WERI-Rb-1 (cell line): ENCODE measurements at regions not wholly inside any gene's neighbourhood (a gene's known extent, or its start where the extent isn't known, plus 50 kb on each side); places are given as distances from the start of the nearest gene placed in this dataset.
A peak's percentile ranks its signal among the peaks of the same experiment; 100 is the strongest.

ENCODE experiments used
- DNase-seq: peaks from one replicate; pipeline ENCODE4 v3.0.0-alpha.2; 2020
- H3K27ac ChIP-seq: fragments of 250-450 bp; sonication (Bioruptor Pico); 2 replicates; pipeline ENCODE4 v1.5.1; 2020; ENCODE audit warnings: mild to moderate bottlenecking, moderate library complexity
- H3K27me3 ChIP-seq: fragments of 250-450 bp; sonication (Bioruptor Pico); 2 replicates; pipeline ENCODE4 v1.5.1; 2021; ENCODE audit warnings: mild to moderate bottlenecking, low read depth, moderate library complexity; ENCODE audit not compliant: insufficient read depth, severe bottlenecking
- H3K36me3 ChIP-seq: fragments of 250-450 bp; sonication (Bioruptor Pico); 2 replicates; pipeline ENCODE4 v1.5.1; 2020; ENCODE audit warnings: mild to moderate bottlenecking, moderate library complexity
- H3K4me3 ChIP-seq: 2 replicates; pipeline ENCODE4 v1.5.1; 2011; ENCODE audit warnings: low read depth, mild to moderate bottlenecking, control low read depth, low read length
- H3K9me3 ChIP-seq: fragments of 250-450 bp; sonication (Bioruptor Pico); 2 replicates; pipeline ENCODE4 v1.5.1; 2021; ENCODE audit warnings: mild to moderate bottlenecking, moderate library complexity; ENCODE audit not compliant: severe bottlenecking
- CTCF ChIP-seq: IDR thresholded peaks from 2 replicates; pipeline ENCODE4 v1.5.1; 2011; ENCODE audit warnings: low read depth, mild to moderate bottlenecking, control low read depth, inconsistent platforms, low read length

GRCh38 chr5:116785106-116785505, 210.5 kb upstream of the SEMA6A start:
- Histone ChIP-seq H3K27me3 (no peaks in the 10 kb centered on the region), H3K36me3 (no peaks in the 10 kb centered on the region), H3K27ac (no peak overlapping the region), H3K4me3 (no peak overlapping the region), H3K9me3 (peaks cover 13% of the 10 kb centered on the region)
- no peak for DNase-seq
- TF ChIP-seq CTCF: no peak

- Histone ChIP-seq H3K27me3 (no peaks in the 10 kb centered on the region), H3K36me3 (no peaks in the 10 kb centered on the region), H3K9me3 (peaks cover 6% of the 10 kb centered on the region), H3K27ac (no peak overlapping the region), H3K4me3 (no peak overlapping the region)
- no peak for DNase-seq
- TF ChIP-seq CTCF: no peak
Observed at GRCh38 chr5:116779846-116780245, 205.2 kb upstream of the SEMA6A start.

GRCh38 chr5:116778651-116779280, 204.1 kb upstream of the SEMA6A start:
- Histone ChIP-seq H3K9me3 (peaks cover 6% of the 10 kb centered on the region), H3K4me3 (no peak overlapping the region), H3K36me3 (no peaks in the 10 kb centered on the region), H3K27ac (no peak overlapping the region), H3K27me3 (no peaks in the 10 kb centered on the region)
- TF ChIP-seq CTCF: no peak
- no peak for DNase-seq

- Histone ChIP-seq H3K27me3 (no peaks in the 10 kb centered on the region), H3K4me3 (peak overlapping the region; percentile 4), H3K36me3 (no peaks in the 10 kb centered on the region), H3K9me3 (peaks cover 6% of the 10 kb centered on the region), H3K27ac (no peak overlapping the region)
- peak; percentile 35 for DNase-seq
- no peak for TF ChIP-seq CTCF
Observed at GRCh38 chr5:116778032-116778431, 203.4 kb upstream of the SEMA6A start.

- Histone ChIP-seq H3K9me3 (no peaks in the 10 kb centered on the region), H3K4me3 (no peak overlapping the region), H3K36me3 (no peaks in the 10 kb centered on the region), H3K27me3 (no peaks in the 10 kb centered on the region), H3K27ac (no peak overlapping the region)
- TF ChIP-seq CTCF: no peak
- DNase-seq: no peak
Observed at GRCh38 chr5:116773926-116774325, 199.3 kb upstream of the SEMA6A start.

- Histone ChIP-seq H3K27ac (no peak overlapping the region), H3K9me3 (no peaks in the 10 kb centered on the region), H3K36me3 (no peaks in the 10 kb centered on the region), H3K27me3 (no peaks in the 10 kb centered on the region), H3K4me3 (no peak overlapping the region)
- no peak for TF ChIP-seq CTCF
- no peak for DNase-seq
Observed at GRCh38 chr5:116772806-116773205, 198.2 kb upstream of the SEMA6A start.
